ENCODE measurements at regions not wholly inside any gene's neighbourhood (a gene's known extent, or its start where the extent isn't known, plus 50 kb on each side); places are given as distances from the start of the nearest gene placed in this dataset.

DNA sequence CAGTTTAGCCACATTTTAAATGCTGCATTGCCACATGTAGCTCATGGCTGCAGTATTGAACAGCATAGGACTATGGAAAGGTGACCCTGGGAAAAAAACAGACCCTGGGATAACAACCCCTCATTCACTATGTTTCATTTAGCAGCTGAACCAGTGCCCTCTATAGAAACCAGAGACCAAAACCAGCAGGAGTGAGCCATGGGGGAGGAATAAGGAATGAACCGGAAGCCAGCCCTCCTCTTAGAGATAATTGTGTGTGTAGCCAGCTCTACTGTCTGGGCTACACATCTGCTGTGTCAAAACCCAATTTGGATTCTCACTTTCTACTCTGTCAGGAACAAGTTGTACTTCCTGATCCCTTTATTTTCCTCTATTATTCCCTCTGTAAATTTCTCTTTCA, 158.5 kb upstream of the S100G start:
- no peak for DNase-seq (ENCODE audit: low read depth)

DNA sequence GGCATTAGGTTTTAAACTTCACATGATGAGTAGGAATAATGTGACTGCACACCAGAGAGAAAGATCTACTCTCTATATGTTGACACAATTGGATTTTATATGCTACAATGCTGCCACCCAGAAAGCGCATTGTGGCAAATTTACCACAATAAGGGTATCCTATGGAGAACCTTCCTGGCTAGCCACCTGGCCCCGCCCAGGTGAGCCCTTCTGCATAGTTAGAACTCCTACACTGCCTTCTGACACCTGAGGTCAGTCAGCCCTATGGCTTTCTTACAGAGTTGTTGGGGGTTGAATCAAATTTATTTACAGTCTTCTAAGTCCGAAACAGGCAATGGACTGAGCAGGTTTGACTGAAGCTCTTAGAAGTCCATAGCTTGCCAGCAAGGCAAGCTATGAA, 153.8 kb upstream of the S100G start:
- DNase-seq (ENCODE audit: low read depth) = no peak

DNA sequence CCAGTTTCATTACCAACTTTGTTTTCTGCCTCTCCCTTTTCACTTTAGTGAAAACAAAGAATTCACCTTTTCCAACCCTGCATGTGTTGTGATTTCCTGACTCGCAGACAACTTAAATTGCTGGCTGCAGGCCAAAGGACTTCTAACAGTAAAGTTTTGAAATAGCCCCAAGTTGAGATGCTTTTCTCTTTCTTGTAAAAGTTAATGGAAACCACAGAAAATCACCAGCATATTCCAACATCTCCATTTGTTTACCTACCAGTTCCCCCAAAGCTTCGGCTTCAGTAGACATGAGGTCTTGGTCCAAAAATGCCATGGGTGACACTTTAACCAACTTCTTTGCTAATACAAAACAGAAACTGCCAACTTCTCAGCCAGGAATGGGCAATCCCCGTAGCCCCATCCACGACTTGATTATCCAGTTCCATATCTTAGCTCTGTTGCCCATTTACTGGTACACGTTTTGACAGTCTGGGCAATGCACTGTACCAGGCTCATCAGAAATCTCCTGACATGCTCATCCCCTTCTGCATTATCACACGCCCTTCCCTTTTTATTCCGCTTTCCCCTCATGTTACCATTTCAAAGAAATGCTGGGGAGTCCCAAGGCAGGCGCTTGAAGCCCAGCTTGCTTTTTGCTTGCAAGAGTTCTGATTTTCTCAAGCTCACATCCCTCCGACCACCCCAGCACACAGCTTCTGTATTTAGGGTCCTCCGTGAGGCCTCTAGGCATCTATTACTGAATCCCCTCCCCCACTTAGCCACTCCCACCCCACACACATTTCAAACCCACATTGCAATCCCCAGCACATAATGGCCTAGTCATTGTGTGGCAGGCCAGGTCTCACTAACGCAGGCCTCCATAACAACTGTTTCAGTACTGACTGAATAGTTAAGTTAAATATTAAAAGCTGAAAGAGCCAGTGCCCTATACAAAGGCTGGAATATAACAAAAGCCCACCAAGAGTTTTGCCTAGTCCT, 137.9 kb upstream of the S100G start:
- DNase-seq (ENCODE audit: low read depth) = no peak

DNA sequence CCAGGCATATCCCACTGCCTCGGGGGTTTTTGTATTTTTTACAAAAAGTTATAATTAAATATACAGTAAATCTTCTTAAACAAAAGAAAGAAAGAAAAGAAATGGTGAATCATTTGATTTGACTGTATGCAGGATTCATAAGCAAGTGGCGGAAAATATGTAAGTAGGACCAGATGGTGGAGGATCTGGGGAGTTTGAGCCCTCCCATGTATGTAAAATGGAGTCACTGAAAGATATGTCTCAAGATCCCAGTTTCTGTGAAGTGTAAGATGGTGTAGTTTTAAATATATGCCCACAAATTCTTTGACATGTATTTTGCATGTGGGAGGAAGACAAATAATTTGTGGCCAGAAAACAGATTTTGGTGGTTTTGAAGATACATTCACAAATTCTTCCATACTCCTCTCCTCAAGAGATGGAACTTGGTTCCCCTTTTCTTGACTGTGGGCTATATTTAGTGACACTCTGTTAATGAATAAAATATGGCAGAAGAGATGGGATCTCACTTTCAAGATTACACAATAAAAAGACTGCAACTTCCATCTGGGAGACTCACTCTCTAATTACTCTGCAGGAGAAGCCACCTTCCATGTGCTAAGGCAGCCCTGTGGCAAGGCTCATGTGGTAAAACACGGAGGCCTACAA, 133.6 kb upstream of the S100G start:
- DNase-seq (ENCODE audit: low read depth) = no peak

DNA sequence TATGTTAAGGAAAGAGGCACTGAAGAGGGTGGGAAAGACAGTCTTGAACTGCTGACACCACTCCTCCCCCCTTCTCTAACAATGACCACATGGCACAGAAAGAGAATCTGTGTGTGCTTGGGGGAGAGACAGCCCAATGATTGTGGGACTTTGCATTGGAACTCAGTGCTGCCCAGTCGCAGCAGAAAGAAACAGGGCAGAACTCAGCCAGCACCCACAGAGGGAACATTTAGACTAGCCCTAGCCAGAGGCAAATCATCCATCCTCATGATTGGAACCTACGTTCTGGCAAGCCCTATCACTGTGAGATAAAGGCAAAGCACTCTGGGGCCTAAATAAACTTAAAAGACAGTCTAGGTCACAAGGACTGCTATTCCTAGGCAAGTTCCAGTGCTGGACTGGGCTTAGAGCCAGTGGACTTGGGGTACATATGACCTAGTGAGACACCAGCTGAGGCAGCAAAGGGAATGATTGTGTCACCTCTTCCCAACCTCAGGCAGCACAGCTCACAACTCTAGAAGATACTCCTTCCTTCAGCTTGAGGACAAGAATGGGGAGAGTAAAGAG, 132.8 kb upstream of the S100G start:
- DNase-seq (ENCODE audit: low read depth) = no peak

DNA sequence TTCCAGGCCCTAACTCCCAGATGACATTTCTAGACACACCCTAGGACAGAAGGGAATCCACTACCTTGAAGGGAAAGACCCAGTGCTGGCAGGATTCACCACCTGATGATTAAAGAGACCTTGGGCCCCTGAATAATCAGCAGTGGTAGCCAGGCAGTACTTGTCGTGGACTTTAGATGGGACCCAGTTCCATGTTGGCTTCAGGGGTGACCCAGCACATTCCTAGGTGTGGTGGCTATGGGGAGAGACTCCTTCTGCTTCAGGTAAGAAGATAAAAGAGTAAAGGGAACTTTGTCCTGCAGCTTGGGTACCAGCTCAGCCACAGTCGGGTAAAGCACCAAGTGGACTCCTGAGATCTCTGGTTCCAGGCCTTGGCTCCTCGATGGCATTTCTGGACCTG, 131.8 kb upstream of the S100G start:
- no peak for DNase-seq (ENCODE audit: low read depth)

DNA sequence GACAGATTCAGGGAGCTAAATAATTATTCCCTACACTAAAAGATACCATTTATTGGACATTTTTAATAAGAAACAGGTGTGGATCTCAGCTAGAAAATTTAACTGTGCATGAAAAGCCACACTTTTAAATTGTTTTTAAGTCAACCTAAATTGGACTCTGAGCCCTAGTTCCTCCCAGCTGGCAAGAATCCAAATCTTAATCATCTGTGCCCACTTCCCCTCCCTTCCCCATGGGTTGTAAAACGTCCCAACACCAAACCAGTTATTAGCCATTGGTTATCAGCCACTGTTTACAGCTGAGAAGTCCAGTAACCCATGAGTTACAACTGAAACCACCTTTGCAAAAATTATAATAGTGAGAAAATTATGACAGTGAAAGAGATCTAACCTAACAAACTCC, 125.6 kb upstream of the S100G start:
- DNase-seq (ENCODE audit: low read depth) = peak; percentile 2

DNA sequence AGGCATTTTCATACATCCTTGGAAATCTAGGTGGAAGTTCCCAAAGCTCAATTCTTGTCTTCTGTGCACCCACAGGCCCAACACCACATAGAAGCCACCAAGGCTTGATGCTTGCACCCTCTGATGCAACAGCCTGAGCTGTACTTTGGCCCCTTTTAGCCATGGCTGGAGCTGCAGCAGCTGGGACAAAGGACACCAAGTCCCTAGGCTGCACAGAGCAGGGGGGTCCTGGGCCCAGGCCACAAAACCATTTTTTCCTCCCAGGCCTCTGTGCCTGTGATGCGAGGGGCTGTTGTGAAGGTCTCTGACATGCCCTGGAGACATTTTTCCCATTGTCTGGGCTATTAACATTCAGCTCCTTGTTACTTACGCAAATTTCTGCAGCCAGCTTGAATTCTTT, 124.0 kb upstream of the S100G start:
- no peak for DNase-seq (ENCODE audit: low read depth)

DNA sequence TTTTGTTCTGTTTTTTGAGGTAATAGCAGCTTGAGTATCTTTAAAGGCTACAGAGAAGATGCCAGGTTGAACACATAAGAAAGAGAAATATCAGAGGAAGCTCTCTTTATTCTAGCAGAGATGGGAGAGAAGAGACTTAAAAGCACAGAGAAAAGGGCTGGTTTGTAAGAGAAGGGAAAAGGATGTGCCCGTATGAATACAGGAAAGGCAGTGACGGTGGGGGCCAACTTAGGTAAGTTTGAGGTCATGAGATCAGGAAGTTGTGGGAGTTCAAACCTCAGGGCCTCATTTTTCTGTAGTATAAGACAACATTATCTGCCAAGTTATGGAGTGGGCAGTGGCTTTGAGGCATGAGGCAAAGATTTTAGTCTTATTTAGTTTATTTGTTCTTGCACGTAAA, 121.3 kb upstream of the S100G start:
- no peak for DNase-seq (ENCODE audit: low read depth)
